HepG2 (cell line): ENCODE measurements at regions not wholly inside any gene's neighbourhood (a gene's known extent, or its start where the extent isn't known, plus 50 kb on each side); places are given as distances from the start of the nearest gene placed in this dataset.

ENCODE experiments used
- FOXM1 ChIP-seq: sonication (generic); formaldehyde crosslinking; IDR thresholded peaks from 2 replicates; pipeline ENCODE4 v1.5.0; 2020; ENCODE audit warnings: missing genetic modification reagents
- HES4 ChIP-seq: sonication (generic); formaldehyde crosslinking; IDR thresholded peaks from 2 replicates; pipeline ENCODE4 v1.9.0; 2021; ENCODE audit warnings: mild to moderate bottlenecking, missing genetic modification reagents, borderline replicate concordance
- HNRNPLL ChIP-seq: fragments of 200-400 bp; formaldehyde crosslinking; IDR thresholded peaks from 2 replicates; pipeline ENCODE4 v1.6.1; 2017; ENCODE audit warnings: mild to moderate bottlenecking, low read depth, low read length; ENCODE audit not compliant: poor library complexity, severe bottlenecking
- USF2 ChIP-seq, 2 experiments: sonication (generic) in 1 of 2; formaldehyde crosslinking in 1 of 2; IDR thresholded peaks; 2 replicates each; pipeline versions ENCODE4 v1.5.1 to v1.6.1; 2011 to 2020; ENCODE audit warnings: borderline replicate concordance in 1 of 2, low read depth in 1 of 2, low read length in 1 of 2, mild to moderate bottlenecking in 1 of 2, missing genetic modification reagents in 1 of 2, moderate library complexity in 1 of 2
- ZNF138 ChIP-seq: sonication (generic); formaldehyde crosslinking; IDR thresholded peaks from 2 replicates; pipeline ENCODE4 v1.5.0; 2020; ENCODE audit warnings: mild to moderate bottlenecking, low read depth, missing genetic modification reagents
- ZNF431 ChIP-seq: sonication (generic); formaldehyde crosslinking; IDR thresholded peaks from 2 replicates; pipeline ENCODE4 v1.9.0; 2022; ENCODE audit warnings: missing genetic modification reagents, low read depth, mild to moderate bottlenecking, borderline replicate concordance

- TF ChIP-seq ZNF138 (CRISPR knock-in tag) (no peak), HNRNPLL (no peak), FOXM1 (CRISPR knock-in tag) (no peak), ZNF431 (no peak), USF2 (IDR thresholded peaks at IDR 0.05; ENCODE audit: low read depth, low read length) (no peak), USF2 (CRISPR knock-in tag; IDR thresholded peaks at IDR 0.05; ENCODE audit: borderline replicate concordance) (no peak), HES4 (CRISPR knock-in tag) (no peak)
Observed at GRCh38 chr9:91131433-91131839, 230.3 kb downstream of the AUH start.
